Activated CD8-positive, alpha-beta memory T cell treated with anti-CD3 and anti-CD28 coated beads, Interleukin-2, amount 50 U/mL, for 24 hours (primary cell): ENCODE measurements at regions not wholly inside any gene's neighbourhood (a gene's known extent, or its start where the extent isn't known, plus 50 kb on each side); places are given as distances from the start of the nearest gene placed in this dataset.

Experiments used
- DNase-seq: peaks from one replicate; pipeline ENCODE4 v3.0.0-alpha.2; 2020; ENCODE audit errors: extremely low read depth

DNA sequence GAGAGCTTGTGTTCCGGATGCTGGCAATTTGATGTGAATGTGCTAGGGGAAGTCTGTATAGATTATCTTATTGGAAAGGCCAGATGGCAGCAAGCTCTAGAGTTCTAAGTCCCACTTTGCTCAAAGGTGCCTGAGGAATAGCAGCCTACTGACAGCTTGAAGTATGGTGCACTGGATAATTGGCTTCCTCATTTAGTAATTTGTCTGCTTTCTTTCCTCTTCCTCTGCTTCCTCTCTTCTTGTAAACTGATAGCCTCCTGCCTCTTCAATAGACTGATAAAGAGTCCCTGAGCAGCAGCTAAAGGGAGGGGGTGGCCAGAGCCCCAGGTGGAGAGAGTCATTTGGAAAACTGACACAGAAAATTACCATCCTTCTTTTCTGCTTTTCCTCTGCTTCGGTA lies 177.3 kb downstream of the FGF1 start:
- DNase-seq: no peak

- DNase-seq: no peak
These were observed 178.1 kb downstream of the FGF1 start for GRCh38 chr5:142507531-142508372.

DNA sequence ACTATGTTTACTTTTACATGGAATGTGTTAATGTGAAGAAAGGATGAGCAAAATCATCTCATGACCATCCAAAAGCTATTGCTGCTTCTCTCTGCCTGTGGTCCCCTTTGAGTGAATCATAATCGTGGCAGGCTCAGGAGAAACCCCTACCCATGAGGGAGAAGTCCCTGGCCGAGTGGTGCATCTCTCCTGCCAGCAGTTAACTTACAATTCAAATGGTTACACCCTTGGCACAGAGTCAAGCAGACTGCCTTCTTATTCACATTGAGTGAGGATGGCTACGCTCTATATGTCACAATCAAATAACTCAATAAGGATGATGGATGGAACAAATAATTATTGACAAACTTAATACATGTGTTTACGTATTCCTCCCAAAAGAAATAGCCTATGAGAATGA lies 179.1 kb downstream of the FGF1 start:
- no peak for DNase-seq

DNA sequence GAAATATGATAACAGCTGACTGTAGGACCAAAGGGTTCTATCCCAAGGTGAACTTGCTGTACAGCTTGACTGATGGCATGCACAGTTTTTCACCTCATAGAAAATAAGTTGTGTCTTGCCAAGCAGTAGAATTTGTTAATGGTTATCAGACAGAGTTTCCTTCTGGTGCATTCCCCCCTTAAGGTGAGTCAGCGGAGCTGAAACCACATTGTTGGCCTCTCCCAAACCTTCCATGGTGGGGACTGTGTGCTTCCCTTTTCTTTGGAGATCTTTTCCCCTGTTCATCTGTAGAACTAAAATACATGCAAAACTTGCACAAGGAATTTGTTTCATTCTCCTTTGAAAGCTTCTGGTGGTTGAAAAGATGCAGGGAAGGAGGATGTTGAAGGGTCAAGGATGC lies 179.8 kb downstream of the FGF1 start:
- no peak for DNase-seq

DNA sequence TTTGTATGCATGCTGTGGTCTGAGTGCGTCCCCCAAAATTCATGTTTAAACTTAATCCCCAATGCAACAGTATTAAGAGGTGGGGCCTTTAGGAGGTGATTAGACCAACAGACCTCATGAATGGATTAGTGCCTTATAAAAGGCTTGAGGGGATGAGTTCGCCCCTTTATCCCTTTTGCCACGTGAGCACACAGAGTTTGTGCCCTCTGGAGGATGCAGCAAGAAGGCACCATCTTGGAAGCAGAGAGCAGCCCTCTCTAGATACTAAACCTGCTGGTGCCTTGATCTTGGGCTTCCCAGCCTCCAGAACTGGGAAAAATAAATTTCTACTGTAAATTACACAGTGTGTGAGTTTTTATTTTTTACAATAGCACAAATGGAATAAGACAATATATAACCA lies 177.1 kb upstream of the SPRY4 start:
- no peak for DNase-seq

GRCh38 chr5:142500227-142500905 lies 175.5 kb upstream of the SPRY4 start:
- DNase-seq: no peak

DNA sequence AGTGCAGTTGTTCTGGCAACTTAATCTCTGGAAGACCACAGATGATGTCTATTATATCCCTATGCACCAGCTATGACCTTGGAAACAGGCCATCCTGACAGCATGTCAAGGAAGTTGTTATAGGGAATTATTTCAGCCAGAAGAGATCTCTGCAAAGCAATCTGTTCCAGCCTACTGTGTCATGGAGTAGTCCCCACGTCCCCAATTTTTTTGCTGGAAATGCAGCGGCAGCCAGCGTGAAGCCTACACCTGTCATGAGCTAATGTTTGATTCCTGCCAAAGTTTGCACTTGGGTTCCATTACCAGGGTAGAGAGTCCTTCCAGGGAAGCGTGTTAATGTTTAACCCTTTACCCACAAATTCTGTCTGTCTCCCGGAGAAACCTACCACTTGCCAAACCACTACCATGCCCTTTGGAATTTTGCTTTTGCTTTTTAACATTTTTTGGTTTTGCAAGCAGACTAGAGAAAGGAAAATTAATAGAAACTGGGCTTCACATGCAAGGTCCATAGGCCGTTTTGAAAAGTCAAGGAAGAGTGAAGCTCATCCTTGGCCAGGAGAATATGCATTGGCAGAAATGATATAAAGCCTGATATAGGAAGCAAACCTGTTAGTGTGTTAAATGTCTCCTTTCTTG lies 174.9 kb upstream of the SPRY4 start:
- DNase-seq: no peak

DNA sequence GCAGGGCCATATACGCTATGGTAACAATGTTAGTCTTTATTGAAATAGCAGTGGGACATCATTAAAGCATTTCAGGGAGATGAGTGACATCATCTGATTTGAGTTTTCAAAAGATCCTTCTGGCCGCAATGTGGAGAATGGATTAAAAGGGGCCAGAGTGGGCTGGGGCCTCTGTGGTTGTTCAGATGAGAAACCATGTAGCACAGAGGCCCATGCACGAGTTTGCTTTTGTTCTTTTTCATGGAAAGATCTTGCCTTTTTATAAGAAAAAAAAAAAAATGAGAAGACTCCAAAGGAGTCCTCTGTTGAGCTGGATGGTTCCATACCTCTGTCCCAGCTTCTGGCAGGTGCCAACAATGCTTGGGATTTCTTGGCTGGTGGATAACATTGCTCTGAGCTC lies 173.5 kb upstream of the SPRY4 start:
- no peak for DNase-seq

DNA sequence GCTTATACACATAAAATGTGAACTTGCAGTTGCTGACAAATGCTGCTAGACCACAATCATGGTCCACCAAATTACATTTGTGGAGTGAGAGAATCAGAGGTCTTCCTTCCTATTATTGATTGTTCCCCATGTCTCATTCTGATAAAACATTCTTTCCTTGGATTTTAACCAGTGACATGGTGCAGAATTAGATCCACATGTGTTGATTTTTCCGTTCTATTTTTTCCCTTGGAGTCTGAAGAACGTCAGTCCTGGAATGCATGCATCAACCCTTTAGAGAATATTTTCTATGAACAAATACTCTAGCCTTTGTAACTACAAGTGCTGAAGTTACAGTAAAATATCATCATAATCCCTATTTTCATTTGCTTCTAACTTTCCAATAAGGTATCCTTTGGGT lies 170.7 kb upstream of the SPRY4 start:
- DNase-seq: no peak

DNA sequence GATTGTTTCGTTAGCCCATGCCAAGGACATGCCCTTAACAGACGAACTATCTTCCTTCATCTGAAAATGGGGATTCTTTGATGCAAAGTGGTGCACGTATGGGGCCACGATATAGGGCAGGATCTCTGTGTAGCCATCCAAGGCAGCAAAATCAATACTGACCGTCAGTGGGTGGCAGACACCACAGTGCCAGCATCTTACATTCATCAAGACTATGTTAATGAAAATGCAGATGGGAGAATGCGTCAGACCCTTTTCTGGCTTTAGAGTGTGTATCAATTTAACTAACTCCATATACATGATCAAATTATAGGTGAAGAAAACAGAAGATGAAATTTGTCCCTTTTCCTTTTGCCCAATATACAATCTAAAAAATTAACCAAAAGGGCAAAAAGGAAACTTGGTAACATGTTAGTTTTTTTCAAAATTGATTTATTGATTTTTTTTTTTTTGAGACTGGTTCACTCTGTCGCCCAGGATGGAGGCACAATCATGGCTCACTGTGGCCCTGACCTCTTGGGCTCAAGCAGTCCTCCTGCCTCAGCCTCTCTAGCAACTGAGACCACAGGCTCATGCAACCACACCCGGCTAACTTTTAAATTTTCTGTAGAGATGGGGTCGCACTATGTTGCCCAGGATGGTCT lies 169.2 kb upstream of the SPRY4 start:
- DNase-seq: no peak

- DNase-seq: no peak
These were observed 168.0 kb upstream of the SPRY4 start for GRCh38 chr5:142492781-142493281.

- DNase-seq: no peak
These were observed 166.9 kb upstream of the SPRY4 start for GRCh38 chr5:142491679-142492078.

DNA sequence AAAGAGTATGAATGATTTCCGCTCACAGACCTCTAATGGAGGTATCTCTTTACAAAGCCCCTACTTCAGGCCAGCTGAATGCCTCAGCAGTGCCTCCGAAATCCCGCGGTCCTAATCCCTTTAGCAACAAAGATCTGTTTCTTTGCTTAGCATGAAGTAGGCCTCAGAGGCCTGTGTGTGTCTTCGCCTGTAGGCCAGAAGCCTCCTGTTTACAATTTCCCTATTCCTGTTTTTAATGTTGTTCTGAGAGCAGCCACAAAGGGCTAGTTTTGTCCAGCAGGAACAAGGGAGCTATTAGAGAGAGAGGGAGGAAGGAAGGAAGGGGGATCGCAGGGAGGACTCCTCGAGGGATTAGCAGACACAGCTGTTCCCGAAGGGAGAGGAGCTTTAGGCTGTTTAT lies 166.4 kb upstream of the SPRY4 start:
- DNase-seq: no peak

GRCh38 chr5:142486581-142486980 lies 161.8 kb upstream of the SPRY4 start:
- no peak for DNase-seq

GRCh38 chr5:142486020-142486419 lies 161.2 kb upstream of the SPRY4 start:
- DNase-seq: no peak

GRCh38 chr5:142484821-142485387 lies 160.1 kb upstream of the SPRY4 start:
- no peak for DNase-seq

DNA sequence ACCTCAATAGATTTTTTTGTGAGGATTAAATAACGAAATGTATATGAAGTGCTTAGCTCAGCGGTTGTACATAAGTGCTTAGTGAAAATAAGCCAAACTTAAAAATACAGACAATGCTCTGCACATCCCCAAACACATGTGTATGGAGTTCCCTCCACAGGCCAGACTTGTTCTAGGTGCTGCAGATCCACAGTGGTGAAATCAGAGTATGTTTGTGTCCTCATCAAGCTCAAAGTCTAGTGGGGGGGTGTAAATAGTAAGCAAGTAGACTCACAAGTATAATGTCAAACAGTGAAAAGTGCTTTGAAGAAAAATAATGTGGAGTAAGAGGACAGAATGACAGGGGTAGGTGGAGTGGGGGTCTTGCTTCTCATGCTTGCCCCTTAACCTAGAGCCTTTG lies 157.4 kb upstream of the SPRY4 start:
- no peak for DNase-seq

DNA sequence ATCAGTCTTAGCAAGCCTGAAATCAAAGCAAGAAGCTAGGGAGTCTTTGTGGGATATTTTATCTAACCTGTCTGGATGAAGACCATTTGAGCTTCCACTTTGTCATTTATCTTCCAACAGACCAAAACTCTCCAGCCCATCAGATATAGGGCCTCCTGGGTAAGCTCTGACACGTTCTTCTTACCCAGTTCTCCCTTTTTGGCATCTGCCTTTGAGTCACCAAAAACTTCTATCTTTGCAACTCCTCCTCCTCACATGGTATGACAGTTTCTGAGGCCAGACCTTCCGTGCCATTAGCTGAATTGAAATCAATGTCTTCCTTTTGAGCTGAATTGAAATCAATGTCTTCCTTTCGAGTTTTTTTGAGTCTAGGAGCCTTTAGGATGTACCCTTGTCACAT lies 156.6 kb upstream of the SPRY4 start:
- DNase-seq: no peak

- DNase-seq: no peak
These were observed 155.2 kb upstream of the SPRY4 start for GRCh38 chr5:142479854-142480519.

DNA sequence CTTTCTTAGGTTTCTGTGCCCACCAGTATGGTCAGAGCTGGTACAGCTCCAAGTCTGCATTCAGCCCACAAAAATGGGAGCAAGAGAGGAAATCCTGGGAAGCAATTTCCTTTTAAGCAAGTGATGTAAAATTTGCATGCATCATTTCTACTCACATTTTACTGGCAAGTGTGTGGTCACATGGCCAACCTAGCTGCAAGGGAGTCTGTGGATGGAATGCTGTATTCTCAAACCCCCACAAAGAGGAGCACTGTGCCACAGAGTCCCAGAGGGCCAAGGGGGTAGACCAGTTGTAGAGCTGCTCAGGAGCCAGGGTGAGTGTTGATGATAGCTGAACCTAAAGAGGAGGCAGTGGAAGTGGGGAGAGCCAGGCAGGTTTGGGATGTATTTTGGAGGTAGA lies 154.3 kb upstream of the SPRY4 start:
- DNase-seq: no peak

GRCh38 chr5:142478113-142478512 lies 153.3 kb upstream of the SPRY4 start:
- no peak for DNase-seq
